ENCODE measurements at regions not wholly inside any gene's neighbourhood (a gene's known extent, or its start where the extent isn't known, plus 50 kb on each side); places are given as distances from the start of the nearest gene placed in this dataset.
A peak's percentile ranks its signal among the peaks of the same experiment; 100 is the strongest.
"Not testable (repeated sequence)": the region's sequence is repeated elsewhere in the genome, so short reads cannot be mapped to it uniquely, and the experiment has no call there.

DNA sequence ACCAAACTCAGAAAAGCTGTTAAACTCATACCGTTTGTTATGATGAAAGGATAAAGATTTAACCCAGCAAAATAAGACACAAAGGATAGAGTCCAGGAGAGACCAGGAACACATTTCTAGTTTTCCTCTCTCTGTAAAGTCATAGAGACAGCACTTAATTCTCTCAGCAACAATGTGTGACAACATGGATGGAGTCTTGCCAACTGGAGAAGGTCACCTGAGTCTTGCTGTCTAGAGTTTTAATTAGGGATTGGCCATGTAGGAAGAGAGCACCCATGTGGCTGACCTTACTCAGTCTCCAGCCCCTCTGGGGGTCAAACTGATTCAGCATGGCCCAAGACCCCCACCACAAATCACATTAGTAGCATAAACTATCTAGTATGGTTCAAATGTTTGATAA, 151.0 kb upstream of the ATF7IP start:
- DNase-seq = no peak

DNA sequence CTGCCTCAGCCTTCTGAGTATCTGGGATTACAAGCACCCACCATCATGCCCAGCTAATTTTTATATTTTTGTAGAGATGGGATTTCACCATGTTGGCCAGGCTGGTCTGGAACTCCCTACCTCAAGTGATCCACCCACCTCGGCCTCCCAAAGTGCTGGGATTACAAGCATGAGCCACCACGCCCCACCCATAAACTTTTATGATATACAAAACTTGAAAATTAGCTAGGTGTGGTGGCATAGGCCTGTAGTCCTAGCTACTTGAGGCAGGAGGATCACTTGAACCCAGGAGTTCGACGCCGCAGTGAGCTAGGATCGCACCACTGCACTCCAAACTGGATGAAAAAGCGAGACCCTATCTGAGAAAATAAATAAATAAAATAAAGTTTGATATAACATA, 149.5 kb upstream of the ATF7IP start:
- DNase-seq = not testable (repeated sequence)

DNA sequence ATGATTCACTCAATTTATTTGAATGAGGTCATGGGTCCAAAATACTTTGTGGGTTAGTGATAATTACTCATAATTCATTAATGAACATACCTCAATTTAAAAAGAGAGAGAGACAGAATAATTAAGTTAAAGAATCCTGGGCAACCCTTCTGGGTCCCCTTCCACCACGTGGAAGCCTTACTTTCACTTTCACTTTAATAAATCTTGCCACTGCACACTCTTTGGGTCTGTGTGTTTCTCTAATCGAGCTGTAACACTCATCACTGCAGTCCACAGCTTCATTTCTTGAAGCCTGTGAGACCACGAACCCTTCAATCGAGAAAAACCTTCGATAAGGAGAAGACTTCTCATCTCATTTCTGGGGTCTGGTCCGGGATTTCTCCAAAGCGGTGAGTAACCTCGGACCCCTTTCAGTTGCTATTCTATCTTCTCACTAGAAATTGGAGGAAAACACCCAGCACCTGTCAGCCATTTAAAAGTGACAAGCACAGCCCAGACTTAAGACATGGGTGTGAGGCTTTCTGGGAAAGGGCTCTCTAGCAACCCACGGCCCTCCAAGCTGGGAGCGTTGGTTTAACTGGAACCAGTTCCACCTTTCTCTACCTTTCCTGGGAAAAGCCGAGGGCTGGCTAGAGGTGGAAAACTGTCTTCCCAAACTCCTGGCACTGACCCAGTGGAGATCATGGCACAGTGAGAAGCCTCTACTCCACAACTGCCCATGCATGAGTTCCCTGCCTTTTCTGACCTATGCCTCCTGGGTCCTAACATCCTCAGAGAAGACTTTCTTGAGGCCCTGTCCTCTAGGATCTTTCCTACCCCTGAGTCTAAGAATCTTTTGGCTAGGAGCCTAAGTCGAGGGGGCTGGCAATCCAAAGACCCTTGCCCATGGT, 148.8 kb upstream of the ATF7IP start:
- DNase-seq = no peak

DNA sequence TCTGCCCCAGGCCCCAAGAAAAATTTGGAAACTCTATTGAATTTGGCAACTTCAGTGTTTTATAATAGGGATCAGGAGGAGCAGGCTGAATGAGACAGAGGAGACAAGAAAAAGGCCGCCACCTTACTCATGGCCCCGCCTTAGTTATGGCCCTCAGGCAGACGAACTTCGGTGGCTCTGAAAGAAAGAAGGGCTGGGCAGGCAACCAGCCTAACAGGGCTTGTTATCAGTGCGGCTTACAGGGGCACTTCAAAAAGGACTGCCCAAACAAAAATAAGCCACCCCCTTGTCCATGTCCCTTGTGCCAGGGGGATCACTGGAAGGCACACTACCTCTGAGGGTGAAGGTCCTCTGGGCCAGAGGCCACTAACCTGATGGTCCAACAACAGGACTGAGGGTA, 146.3 kb upstream of the ATF7IP start:
- DNase-seq = no peak

DNA sequence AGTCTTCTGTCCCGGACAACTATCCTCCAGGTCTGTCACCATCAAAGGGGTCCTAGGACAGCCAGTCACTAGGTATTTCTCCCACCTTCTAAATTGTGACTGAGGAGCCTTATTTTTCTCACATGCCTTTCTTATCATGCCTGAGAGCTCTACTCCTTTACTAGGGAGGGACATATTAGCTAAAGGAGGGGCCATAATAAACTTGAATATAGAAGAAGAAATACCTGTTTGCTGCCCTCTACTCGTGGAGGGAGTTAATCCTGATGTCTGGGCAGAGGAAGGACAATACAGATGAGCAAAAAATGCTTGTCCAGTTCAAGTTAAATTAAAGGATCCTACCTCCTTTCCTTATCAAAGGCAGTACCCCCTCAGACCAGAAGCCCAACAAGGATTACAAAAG, 145.8 kb upstream of the ATF7IP start:
- not testable (repeated sequence) for DNase-seq

DNA sequence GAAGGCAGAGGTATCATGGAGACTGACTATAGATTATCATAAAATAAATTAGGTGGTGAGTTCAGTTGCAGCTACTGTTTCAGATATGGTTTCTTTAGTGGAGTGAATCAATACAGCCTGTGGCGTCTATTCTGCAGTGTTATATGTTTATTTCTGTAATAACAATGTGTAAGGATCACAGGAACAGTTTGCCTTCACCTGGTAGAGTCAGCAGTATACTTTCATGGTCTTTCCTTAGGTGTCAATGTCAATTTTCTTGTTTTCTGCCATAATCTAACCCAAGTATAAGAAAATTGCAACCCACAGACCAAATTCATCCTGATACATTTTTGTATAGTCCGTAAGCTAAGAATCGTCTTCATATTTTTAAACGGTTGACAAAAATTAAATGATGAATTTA, 140.4 kb upstream of the ATF7IP start:
- no peak for DNase-seq

DNA sequence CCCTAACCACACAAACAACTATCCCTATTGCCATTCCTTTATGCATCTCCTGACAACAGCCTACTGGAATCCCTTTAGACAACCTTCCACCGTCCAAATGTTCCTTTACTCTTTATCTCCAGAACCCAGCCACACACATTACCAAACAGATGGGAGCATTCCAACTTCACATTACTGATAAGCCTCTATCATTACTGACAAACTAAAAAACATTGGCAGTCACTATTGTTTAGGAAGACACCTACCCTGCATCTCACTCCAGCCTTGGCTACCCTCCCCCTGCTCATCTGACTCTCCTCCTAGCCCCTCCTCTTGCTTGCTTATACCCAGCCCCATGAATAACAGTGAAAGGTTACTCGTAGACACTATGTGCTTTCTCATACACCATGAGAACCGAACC, 130.3 kb upstream of the ATF7IP start:
- DNase-seq = not testable (repeated sequence)

DNA sequence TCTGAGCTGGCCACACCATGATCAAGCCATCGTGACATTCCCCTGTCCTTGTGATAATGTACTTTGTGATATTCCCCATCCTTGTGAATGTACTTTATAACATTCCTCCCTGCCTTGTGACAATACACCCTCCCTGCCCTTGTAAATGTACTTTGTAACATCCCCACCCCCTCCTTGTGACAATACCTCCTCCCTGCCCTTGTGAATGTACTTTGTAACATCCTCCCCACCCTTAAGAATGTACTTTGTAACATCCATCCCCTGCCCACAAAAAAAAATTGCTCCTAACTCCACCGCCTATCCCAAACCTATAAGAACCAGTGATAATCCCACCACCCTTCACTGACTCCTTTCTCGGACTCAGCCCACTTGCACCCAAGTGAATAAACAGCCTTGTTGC, 128.8 kb upstream of the ATF7IP start:
- DNase-seq = not testable (repeated sequence)

DNA sequence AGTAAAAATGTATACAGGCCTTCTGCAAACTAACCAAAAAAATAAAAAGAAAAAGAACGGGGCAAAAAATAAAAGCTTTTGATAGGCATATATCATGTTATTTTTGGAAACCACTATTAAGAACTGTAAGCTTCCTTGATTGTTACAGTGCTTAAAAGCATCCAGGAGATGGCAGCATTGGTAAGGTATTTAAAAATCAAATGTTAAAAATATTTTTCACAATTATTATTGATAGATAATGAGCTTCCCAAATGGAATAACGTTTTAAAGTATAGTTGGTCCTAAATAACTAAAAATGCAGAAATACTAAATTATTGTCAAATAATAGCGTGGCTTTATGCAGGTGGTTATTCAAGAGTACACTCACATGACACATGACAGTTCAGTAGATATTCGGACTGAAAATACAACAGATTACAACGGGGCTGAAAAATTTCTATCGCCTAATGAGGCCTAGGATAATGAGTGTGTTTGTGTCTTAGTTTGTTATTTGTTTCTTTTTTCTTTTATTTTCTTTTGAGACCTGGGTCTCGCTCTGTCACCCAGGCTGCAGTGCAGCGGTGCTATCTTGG, 127.2 kb upstream of the ATF7IP start:
- no peak for DNase-seq

DNA sequence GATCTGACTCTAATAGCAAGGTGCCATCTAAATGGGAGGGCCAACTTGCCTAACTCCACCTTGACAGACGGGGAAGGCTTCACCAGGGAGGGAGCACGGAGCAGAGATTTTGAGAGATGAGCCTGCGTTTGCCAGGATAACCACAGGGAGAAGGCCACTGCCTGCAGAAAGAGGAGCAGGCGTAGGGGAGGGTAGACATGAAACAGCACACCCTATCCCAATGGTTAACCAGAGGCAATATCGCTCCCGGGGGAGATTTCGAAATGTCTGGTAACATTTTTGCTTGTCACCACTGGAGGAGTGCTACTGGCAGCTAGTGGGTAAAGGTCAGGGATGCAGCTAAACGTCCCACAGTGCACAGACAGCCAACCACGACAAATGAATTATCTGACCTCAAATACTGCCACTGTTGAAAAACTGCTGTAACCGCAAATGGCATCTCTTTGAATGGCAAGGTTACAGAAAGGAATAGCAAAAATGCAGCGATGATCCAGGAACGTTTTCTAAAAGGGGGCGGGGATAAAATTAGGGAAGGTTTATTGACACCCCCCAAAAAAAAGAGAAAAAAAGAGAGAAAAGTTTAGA, 126.0 kb upstream of the ATF7IP start:
- DNase-seq = no peak

DNA sequence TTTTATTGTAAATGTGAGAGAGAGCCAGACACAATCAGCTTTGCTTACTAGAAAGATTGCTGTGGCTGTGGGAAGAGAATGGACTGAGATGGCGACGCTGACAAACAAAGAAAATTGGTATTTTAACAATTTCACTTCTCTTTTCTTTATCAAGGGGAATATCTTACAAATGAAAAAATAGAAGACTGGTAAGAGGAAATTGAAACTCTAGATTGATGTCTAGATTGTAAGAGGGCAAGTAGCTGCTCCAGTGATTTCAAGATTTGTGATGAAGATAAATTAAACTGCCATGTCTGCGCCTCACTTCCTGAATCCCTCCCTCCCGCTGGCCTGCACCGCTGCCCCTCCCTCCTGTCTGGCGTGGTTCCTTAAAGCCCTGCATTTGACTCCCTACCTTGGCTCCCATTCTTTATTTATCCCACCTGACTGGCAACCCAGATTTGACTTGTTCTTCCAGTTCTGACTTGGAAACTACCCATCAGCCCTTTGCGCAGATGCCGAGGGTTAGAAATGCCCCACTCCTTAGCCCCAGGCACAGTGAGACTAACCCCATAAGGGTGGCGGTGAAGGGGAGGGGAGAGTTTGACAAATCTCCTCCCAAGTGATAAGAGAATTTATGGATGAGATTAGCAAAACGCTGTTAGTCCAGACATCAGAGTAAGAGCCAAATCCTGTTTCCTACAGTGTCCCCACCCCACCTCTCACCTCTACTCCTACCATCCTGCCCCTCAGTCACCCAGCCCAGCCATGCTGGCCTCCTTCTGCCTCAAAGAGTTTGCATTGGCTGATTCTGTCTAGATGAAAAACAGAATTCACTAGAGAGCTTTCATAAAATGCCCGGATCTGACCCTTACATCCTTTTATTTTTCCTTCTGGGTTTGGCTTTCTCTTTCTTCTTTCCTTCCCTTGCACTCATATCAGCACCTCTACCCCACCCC, 125.3 kb upstream of the ATF7IP start:
- no peak for DNase-seq

DNA sequence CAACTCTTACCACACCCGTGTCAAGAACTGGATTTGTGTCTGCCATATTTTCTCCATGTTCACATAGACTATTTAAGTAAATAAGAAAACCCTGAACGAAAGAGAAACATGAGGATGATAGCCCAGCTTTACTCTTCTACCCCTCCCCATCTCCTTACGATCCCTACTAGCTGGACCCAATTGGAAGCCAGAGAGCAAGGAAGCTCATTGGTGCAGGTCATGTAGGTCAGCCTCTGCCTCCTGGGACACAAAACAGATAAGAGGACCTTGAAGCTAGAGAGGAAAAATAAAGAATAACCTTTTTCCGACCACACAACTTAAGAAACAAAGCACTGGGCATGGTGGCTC, 124.6 kb upstream of the ATF7IP start:
- DNase-seq = no peak

DNA sequence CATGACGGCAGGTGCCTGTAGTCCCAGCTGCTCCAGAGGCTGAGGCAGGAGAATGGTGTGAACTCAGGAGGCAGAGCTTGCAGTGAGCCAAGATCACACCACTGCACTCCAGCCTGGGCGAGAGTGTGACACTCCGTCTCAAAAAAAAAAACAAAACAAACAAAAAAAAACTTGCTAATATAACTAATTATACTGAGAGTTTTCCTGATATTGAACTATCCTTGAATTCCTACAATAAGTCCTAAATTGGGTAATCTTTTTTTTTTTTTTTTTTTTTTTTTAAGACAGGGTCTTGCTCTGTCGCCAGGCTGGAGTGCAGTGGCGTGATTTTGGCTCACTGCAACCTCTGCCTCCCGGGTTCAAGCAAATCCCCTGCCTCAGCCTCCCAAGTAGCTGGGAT, 122.7 kb upstream of the ATF7IP start:
- DNase-seq = not testable (repeated sequence)

DNA sequence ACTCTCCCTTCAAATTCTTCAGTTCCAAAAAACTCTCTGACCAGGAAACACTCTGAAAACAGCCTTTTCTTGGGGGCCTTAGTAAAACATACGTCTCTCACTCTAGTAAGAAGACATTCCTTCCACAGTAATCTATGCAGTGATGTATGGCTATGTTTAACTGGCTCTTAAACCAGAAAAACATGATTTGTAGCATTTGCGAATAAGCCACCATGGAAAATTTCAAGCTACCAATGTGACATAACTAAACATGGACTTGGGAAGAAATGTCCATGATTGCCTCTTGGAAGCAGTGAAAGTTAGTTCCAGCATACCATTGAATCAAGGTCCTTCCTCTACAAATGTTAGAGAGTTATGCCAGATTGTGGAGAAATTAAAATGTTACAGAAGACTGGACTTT, 121.5 kb upstream of the ATF7IP start:
- DNase-seq = no peak

DNA sequence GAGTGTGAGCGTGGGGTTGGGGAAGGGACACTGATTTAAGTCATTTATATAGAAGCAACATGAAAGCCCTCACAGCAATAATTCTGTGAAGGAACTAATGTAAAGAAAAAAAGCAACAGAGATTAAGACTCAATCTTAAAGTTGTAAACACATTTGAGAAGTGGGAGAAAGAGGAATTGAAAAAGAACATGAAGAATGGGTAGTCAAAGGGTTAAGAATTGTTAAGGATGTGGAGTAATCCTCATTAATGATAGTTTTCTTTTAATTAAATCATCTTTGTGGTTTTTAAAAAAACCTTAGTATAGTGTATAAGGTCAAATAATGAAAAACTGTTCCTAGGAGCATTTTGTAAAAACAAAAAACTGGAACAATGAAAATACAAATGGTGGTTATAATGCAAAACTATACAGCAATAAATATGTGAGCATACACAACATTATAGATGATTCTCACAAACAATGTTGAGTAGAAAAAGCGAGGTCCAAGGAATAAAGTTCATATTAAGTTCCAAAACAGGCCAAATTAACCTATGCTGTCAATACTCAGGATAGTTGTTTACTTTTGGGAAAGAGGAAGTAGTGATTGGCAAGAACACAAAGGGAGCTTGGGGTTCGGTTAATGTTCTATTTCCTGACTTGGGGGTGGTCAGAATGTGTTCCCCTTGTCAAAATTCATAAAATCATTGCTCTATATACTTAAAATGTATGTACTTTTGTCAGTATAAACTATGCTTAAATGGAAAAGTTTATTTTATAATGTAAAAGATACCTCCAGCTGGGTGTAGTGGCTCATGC, 120.4 kb upstream of the ATF7IP start:
- DNase-seq = no peak

DNA sequence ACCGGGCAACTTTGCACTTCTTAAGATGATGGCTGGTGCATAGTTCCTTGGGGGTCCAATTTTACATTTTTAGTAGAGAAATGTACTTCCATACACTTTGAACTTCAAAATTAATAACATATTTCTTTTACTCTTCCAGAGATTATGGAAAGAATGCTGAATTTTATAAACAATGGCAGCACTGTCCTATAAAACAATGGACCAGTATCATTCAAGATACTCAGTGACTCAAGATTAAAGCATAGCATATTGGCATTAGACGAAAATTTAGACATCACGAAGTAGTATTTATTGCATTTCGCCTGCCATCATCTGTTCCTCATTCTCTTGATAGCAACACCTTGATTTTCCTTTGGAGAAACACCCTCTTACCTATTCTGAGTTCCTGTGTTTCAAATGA, 118.3 kb upstream of the ATF7IP start:
- no peak for DNase-seq

DNA sequence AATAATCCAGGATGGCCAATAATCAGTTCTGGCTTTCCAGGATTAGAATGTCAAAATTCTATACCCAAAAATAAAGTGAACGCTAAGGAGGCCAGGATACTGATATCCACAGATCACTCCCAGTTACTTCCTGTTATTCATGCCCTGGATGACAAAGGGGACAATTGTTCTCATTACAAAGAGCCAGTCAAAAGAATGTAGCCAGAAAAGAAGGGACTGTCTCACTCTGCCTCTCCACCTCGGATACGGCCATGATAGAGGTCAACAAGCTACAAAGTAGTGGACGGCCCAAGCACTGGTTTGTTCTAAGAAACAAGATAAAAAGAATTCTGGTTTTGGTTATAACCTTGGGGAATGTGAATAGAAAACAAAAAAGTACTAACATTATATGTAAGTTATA, 116.1 kb upstream of the ATF7IP start:
- DNase-seq = no peak

DNA sequence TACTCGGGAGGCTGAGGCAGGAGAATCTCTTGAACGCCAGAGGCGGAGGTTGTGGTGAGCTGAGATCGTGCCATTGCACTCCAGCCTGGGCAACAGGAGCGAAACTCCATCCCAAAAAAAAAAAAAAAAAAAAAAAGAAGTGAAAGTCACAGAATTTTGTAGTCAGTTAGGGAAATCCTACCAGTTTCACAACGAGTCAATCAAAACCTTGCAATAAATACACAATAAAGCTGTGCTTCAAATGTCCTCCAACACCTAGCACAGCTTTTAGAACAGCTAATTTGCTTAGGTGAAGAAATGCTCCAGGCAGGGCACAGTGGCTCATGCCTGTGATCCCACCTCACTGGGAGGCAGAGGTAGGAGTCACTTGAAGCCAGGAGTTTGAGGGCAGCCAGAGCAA, 112.8 kb upstream of the ATF7IP start:
- no peak for DNase-seq

DNA sequence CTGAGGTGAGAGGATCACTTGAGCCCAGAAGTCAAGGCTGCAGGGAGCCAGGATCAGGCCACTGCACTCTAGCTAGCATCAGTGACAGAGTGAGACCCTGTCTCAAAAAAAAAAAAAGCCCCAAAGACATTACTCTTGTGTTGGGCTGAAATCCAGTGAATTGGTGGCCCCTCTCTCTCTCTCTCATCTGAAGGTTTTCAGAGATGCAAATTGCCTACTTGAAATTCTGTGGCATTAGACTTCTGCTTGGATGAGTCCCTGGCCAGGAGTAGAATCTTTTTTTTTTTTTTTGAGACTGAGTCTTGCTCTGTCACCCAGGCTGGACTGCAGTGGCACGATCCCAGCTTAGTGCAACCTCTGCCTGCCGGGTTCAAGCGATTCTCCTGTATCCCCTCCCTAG, 112.0 kb upstream of the ATF7IP start:
- DNase-seq = no peak

DNA sequence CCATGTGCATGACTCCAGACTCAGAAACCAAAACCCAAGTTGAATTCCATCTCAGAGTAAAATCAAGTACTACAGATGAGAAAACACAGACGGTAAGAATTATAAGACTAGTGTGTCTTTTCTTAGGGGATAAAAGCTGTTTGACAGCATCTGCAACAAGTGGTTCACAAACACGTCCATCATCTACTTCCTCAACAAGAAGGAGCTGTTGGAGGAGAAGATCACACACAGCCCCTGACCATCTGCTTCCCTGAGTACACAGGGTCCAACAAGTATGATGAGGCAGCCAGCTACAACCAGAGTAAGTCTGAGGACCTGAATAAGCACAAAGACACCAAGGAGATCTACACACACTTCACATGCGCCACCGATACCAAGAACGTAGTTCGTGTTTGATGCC, 110.7 kb upstream of the ATF7IP start:
- DNase-seq = no peak

DNA sequence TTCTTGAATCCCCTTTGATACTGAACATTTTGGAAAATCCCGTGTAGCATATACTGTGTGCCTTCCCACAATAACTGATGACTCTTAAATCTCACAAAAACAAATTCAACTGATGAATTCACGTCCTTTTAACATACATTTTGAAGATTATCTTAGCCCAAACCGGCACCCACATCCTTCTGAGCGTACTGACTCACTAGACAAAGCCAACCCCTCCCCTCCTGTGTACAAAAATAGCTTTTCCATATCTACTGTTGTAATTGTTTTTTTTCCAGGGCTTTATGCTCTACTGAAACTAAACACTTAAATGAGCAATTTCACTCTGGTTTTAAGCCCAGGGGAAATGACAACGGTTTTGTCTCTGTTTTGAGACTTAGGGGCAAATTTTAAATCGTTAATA, 109.4 kb upstream of the ATF7IP start:
- no peak for DNase-seq

DNA sequence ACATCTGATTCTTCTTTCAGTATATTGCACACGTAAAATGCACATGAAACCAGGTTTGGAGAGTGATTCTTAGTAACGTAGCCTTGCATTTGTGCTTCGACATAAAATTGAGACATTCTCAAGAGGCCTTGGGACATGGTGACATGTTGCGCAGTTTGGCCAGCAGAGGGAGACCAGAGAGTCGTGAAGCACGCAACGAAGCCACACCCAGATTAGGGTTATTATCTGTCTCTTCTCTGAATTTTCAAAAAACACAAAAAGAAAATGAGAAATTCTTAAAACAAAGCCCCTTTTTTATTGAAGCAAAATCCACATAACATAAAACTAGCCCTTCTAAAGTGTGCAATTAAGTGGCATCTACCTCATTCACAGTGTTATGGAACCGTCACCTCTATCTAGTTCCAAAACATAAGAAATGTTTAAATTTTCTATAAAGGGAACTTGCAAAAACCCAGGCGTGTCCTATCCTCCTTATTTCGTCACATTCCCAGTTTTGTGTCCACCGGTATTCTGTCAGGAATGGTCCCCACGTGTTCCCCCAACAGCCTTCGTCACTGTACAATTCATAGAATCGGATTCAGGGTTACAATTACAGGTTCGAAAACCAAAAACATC, 108.8 kb upstream of the ATF7IP start:
- DNase-seq = peak; percentile 71

Data from activated CD8-positive, alpha-beta memory T cell treated with anti-CD3 and anti-CD28 coated beads, Interleukin-2, amount 50 U/mL, for 48 hours (primary cell).